IMR-90 (cell line): ENCODE measurements at regions not wholly inside any gene's neighbourhood (a gene's known extent, or its start where the extent isn't known, plus 50 kb on each side); places are given as distances from the start of the nearest gene placed in this dataset.
A peak's percentile ranks its signal among the peaks of the same experiment; 100 is the strongest.

ENCODE experiments used
- ATAC-seq: fragments of 200-7000 bp; cut with Tn5 transposase; 2 replicates; pipeline ENCODE4 v1.9.1; 2020; ENCODE audit warnings: low read depth, mild to moderate bottlenecking, moderate library complexity
- BruUV-seq: library from RNA; stranded (reverse); fragments of 400-500 nt; replicated peaks from 2 replicates; lab custom pipeline; 2021; lab: Mats Ljungman, UMichigan
- CTCF ChIA-PET: fragments of 300-600 bp; formaldehyde crosslinking; extraction: SDS; loops from one replicate; lab custom pipeline; 2021; ENCODE audit warnings: antibody characterized with exemption; lab: Yijun Ruan, JAX
- POLR2A ChIA-PET: fragments of 300-600 bp; sonication (Branson Sonifier 250); formaldehyde crosslinking; loops from one replicate; lab custom pipeline; 2022; ENCODE audit warnings: antibody characterized with exemption; ENCODE audit not compliant: unreplicated experiment; lab: Charles Lee
- DNase-seq: peaks from one replicate; pipeline ENCODE4 v3.0.0; 2013
- H2AFZ ChIP-seq: replicated peaks from 2 replicates; pipeline ENCODE3; 2013; ENCODE audit warnings: low read length, mild to moderate bottlenecking; ENCODE audit not compliant: poor library complexity
- H2AK5ac ChIP-seq: 2 replicates; pipeline ENCODE4 v1.6.1; 2013; ENCODE audit warnings: low read depth, low read length, inconsistent platforms
- H2AK9ac ChIP-seq: replicated peaks from 2 replicates; pipeline ENCODE3; 2013; ENCODE audit warnings: mild to moderate bottlenecking, low read depth, low read length, moderate library complexity; ENCODE audit not compliant: poor library complexity
- H2BK120ac ChIP-seq: 2 replicates; pipeline ENCODE4 v1.6.1; 2013; ENCODE audit warnings: low read depth, low read length, inconsistent platforms
- H2BK15ac ChIP-seq: 3 replicates; pipeline ENCODE4 v1.6.1; 2013; ENCODE audit warnings: low read depth, low read length, inconsistent platforms
- H2BK20ac ChIP-seq: 2 replicates; pipeline ENCODE4 v1.6.1; 2013; ENCODE audit warnings: low read depth, mild to moderate bottlenecking, inconsistent platforms, low read length, moderate library complexity
- H2BK5ac ChIP-seq: 2 replicates; pipeline ENCODE4 v1.6.1; 2013; ENCODE audit warnings: mild to moderate bottlenecking, low read depth, low read length, inconsistent platforms; ENCODE audit not compliant: poor library complexity, severe bottlenecking
- H3K14ac ChIP-seq: replicated peaks from 2 replicates; pipeline ENCODE4 v1.6.1; 2013; ENCODE audit warnings: low read depth, low read length, inconsistent platforms
- H3K18ac ChIP-seq: 2 replicates; pipeline ENCODE4 v1.6.1; 2013; ENCODE audit warnings: low read depth, low read length, control low read depth
- H3K23ac ChIP-seq: 2 replicates; pipeline ENCODE4 v1.6.1; 2013; ENCODE audit warnings: low read depth, low read length, inconsistent platforms
- H3K27ac ChIP-seq: 2 replicates; pipeline ENCODE4 v1.5.1; 2013; ENCODE audit warnings: mild to moderate bottlenecking, control low read depth, low read length; ENCODE audit not compliant: insufficient read depth
- H3K27me3 ChIP-seq: 2 replicates; pipeline ENCODE4 v1.6.1; 2013; ENCODE audit warnings: low read length; ENCODE audit not compliant: control insufficient read depth, insufficient read depth
- H3K36me3 ChIP-seq: 2 replicates; pipeline ENCODE4 v1.6.1; 2013; ENCODE audit warnings: low read length, mixed read lengths; ENCODE audit not compliant: control insufficient read depth, insufficient read depth
- H3K4ac ChIP-seq: 2 replicates; pipeline ENCODE4 v1.6.1; 2013; ENCODE audit warnings: low read depth, low read length, inconsistent platforms
- H3K4me1 ChIP-seq: 2 replicates; pipeline ENCODE4 v1.6.1; 2013; ENCODE audit warnings: low read length, mixed read lengths; ENCODE audit not compliant: control insufficient read depth, insufficient read depth
- H3K4me2 ChIP-seq: 2 replicates; pipeline ENCODE4 v1.6.1; 2013; ENCODE audit warnings: low read depth, mild to moderate bottlenecking, control low read depth, low read length, moderate library complexity
- H3K4me3 ChIP-seq: 2 replicates; pipeline ENCODE4 v1.5.1; 2013; ENCODE audit warnings: low read depth, mild to moderate bottlenecking, control low read depth, low read length, moderate library complexity; ENCODE audit not compliant: insufficient read depth
- H3K56ac ChIP-seq: 2 replicates; pipeline ENCODE4 v1.6.1; 2013; ENCODE audit warnings: low read length, inconsistent platforms; ENCODE audit not compliant: insufficient read depth; ENCODE audit errors: extremely low read depth
- H3K79me1 ChIP-seq, 2 experiments: 2 replicates each; pipeline ENCODE4 v1.6.1; 2013; ENCODE audit warnings: low read length in 2 of 2, inconsistent platforms in 1 of 2, low read depth in 1 of 2
- H3K9ac ChIP-seq: 2 replicates; pipeline ENCODE4 v1.6.1; 2013; ENCODE audit warnings: low read depth, low read length, control low read depth
- H3K9me1 ChIP-seq: 2 replicates; pipeline ENCODE4 v1.6.1; 2013; ENCODE audit warnings: low read length, inconsistent platforms; ENCODE audit not compliant: insufficient read depth
- H3K9me3 ChIP-seq: 2 replicates; pipeline ENCODE4 v1.6.1; 2013; ENCODE audit warnings: low read length; ENCODE audit not compliant: control insufficient read depth, insufficient read depth
- H4K20me1 ChIP-seq: 2 replicates; pipeline ENCODE4 v1.6.1; 2013; ENCODE audit warnings: low read length, inconsistent platforms; ENCODE audit not compliant: insufficient read depth
- H4K5ac ChIP-seq: 2 replicates; pipeline ENCODE4 v1.6.1; 2013; ENCODE audit warnings: mild to moderate bottlenecking, low read depth, low read length, control low read depth
- H4K8ac ChIP-seq, 2 experiments: 2 replicates each; pipeline ENCODE4 v1.6.1; 2013; ENCODE audit warnings: low read depth in 2 of 2, low read length in 2 of 2, control low read depth in 1 of 2, inconsistent platforms in 1 of 2
- H4K91ac ChIP-seq: 2 replicates; pipeline ENCODE4 v1.6.1; 2013; ENCODE audit warnings: low read depth, low read length, inconsistent platforms; ENCODE audit not compliant: insufficient read depth
- BHLHE40 ChIP-seq: fragments of 150-350 bp; IDR thresholded peaks from 2 replicates; pipeline ENCODE4 v1.6.1; 2016; ENCODE audit warnings: mild to moderate bottlenecking, low read depth, low read length
- CEBPB ChIP-seq: IDR thresholded peaks from 2 replicates; pipeline ENCODE4 v1.6.1; 2012; ENCODE audit warnings: low read depth, low read length, improper control_type of control experiment
- CHD1 ChIP-seq: IDR thresholded peaks from 2 replicates; pipeline ENCODE4 v1.6.1; 2012; ENCODE audit warnings: low read depth, low read length, improper control_type of control experiment
- MAFK ChIP-seq: IDR thresholded peaks from 2 replicates; pipeline ENCODE4 v1.6.1; 2012; ENCODE audit warnings: low read depth, low read length, improper control_type of control experiment
- MAZ ChIP-seq: IDR thresholded peaks from 2 replicates; pipeline ENCODE4 v1.6.1; 2012; ENCODE audit warnings: low read depth, mild to moderate bottlenecking, low read length, improper control_type of control experiment, moderate library complexity, borderline replicate concordance
- MXI1 ChIP-seq: IDR thresholded peaks from 2 replicates; pipeline ENCODE4 v1.6.1; 2012; ENCODE audit warnings: low read depth, mild to moderate bottlenecking, low read length, moderate library complexity, borderline replicate concordance
- NFE2L2 ChIP-seq: fragments of 150-350 bp; IDR thresholded peaks from 2 replicates; pipeline ENCODE4 v1.6.1; 2016; ENCODE audit warnings: low read depth, mild to moderate bottlenecking, low read length
- POLR2A ChIP-seq: IDR thresholded peaks from 2 replicates; pipeline ENCODE4 v1.6.1; 2012; ENCODE audit warnings: mild to moderate bottlenecking, low read depth, low read length
- RAD21 ChIP-seq: IDR thresholded peaks from 2 replicates; pipeline ENCODE4 v1.6.1; 2012; ENCODE audit warnings: low read length, improper control_type of control experiment
- RCOR1 ChIP-seq: IDR thresholded peaks from 2 replicates; pipeline ENCODE4 v1.6.1; 2012; ENCODE audit warnings: mild to moderate bottlenecking, low read length, improper control_type of control experiment; ENCODE audit not compliant: insufficient replicate concordance
- WGBS, 2 experiments: methylation state at CpG; one replicate each; pipeline versions ENCODE4 v1.1.5 to v1.1.7; 2013; ENCODE audit warnings: missing lambda C conversion rate in 2 of 2; ENCODE audit not compliant: insufficient read length in 1 of 2; ENCODE audit errors: extremely low coverage in 2 of 2; 5-methylcytosine and 5-hydroxymethylcytosine counted together
- dilution Hi-C: fragments of 300-500 bp; cut with HindIII; formaldehyde crosslinking; loops from one replicate; pipeline ENCODE4 v1.14.3; 2018; ENCODE audit warnings: low sequenced_read_pairs; ENCODE audit not compliant: unreplicated experiment
- in situ Hi-C: fragments of 300-500 bp; cut with MboI; formaldehyde crosslinking; loops from 3 replicates; pipeline ENCODE4 v1.14.3; 2019; ENCODE audit warnings: low sequenced_read_pairs, inconsistent platforms, mixed read lengths
- intact Hi-C: fragments of 100-400 bp; cut with micrococcal nuclease; formaldehyde crosslinking; loops from 2 replicates; pipeline ENCODE4 v1.10.0; 2022
- TF ChIP-seq, protein P1 (sequence below): conservative IDR thresholded peaks from 2 replicates; pipeline ENCODE4 v1.5.1; 2012; ENCODE audit warnings: mild to moderate bottlenecking, low read depth, low read length, improper control_type of control experiment
- TF ChIP-seq, protein P2 (sequence below): fragments of 150-350 bp; IDR thresholded peaks from 2 replicates; pipeline ENCODE4 v1.6.1; 2017; ENCODE audit warnings: mild to moderate bottlenecking, antibody characterized with exemption, low read length, low read depth

DNA sequence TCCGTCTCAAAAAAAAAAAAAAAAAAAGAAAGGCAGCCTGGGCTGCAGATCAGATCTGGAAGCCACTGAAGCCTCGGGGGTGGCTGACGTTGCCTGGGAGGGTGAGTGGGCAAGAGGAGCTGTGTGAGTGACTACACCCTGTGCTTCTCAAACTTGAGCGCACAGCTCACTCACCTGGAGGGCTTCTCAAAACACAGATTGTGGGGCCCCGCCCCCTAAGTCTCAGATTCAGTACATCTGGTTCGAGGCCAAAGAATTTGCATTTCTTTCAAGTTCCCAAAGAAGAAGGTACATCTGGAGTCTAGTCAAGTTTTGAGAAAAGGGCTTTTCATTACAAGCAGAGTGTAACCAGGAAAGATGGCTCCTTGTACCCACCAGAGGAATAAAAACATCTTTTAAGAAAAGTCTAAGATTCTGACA, 97.7 kb upstream of the CAB39 start:
- Histone ChIP-seq H3K9me1 (no peaks in the 10 kb centered on the region), H3K4ac (peak overlapping the region; percentile 62), H3K4me1 (peaks cover 10% of the 10 kb centered on the region), H2AK5ac (peak overlapping the region; percentile 36; the same call in 1 of the 2 replicates), H3K9ac (no peak overlapping the region), H3K4me3 (no peak overlapping the region), H2BK15ac (peak overlapping the region; percentile 21; the same call in 1 of the 3 replicates), H3K27ac (no peak overlapping the region), H3K14ac (no peak overlapping the region; the same call in 1 of the 2 replicates), H3K79me1 (no peaks in the 10 kb centered on the region; a peak in 1 of 4 replicates), H2BK20ac (peak overlapping the region; percentile 60), H3K27me3 (no peaks in the 10 kb centered on the region), H4K20me1 (no peaks in the 10 kb centered on the region), H3K4me2 (no peak overlapping the region), H2BK120ac (peak overlapping the region; percentile 76), H4K91ac (peak overlapping the region; percentile 44), H3K18ac (no peak overlapping the region), H3K9me3 (no peaks in the 10 kb centered on the region), H2AFZ (no peak overlapping the region), H4K8ac (peak overlapping the region in 1 of 2 experiments; percentile 13; a peak in 1 of 4 replicates), H3K56ac (no peak overlapping the region), H2AK9ac (no peak overlapping the region), H3K36me3 (no peaks in the 10 kb centered on the region), H3K23ac (peak overlapping the region; percentile 37), H4K5ac (no peak overlapping the region), H2BK5ac (no peak overlapping the region)
- TF ChIP-seq RCOR1 (no peak), BHLHE40 (no peak), MXI1 (no peak), MAFK (no peak), NFE2L2 (no peak), RAD21 (no peak), MAZ (no peak), CHD1 (no peak), POLR2A (no peak), CEBPB (no peak)
- TF ChIP-seq, protein P1, sequence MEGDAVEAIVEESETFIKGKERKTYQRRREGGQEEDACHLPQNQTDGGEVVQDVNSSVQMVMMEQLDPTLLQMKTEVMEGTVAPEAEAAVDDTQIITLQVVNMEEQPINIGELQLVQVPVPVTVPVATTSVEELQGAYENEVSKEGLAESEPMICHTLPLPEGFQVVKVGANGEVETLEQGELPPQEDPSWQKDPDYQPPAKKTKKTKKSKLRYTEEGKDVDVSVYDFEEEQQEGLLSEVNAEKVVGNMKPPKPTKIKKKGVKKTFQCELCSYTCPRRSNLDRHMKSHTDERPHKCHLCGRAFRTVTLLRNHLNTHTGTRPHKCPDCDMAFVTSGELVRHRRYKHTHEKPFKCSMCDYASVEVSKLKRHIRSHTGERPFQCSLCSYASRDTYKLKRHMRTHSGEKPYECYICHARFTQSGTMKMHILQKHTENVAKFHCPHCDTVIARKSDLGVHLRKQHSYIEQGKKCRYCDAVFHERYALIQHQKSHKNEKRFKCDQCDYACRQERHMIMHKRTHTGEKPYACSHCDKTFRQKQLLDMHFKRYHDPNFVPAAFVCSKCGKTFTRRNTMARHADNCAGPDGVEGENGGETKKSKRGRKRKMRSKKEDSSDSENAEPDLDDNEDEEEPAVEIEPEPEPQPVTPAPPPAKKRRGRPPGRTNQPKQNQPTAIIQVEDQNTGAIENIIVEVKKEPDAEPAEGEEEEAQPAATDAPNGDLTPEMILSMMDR: no peak
- TF ChIP-seq, protein P2, sequence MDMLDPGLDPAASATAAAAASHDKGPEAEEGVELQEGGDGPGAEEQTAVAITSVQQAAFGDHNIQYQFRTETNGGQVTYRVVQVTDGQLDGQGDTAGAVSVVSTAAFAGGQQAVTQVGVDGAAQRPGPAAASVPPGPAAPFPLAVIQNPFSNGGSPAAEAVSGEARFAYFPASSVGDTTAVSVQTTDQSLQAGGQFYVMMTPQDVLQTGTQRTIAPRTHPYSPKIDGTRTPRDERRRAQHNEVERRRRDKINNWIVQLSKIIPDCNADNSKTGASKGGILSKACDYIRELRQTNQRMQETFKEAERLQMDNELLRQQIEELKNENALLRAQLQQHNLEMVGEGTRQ: no peak
- POLR2A ChIA-PET: no interaction called here
- CTCF ChIA-PET: interaction anchor here (0.6 to 1.1 kb wide), 4 partner anchors 15 to 735 kb away, joined by 3 to 4 read pairs (median 3); no protein-coding TSS in a partner anchor
- no peak for DNase-seq
- 100% methylated on average over 1 of the region's 6 CpGs; no CpG with 5 or more reads in 1 of the 2 experiments for WGBS, 2 experiments
- dilution Hi-C loops: no loop called here
- in situ Hi-C loops: loop anchor here (5.0 to 25.0 kb wide), 4 partner anchors 190 to 803 kb away; no protein-coding TSS in a partner anchor
- no peak for ATAC-seq
- BruUV-seq: no TSS peak
- intact Hi-C loops: loop anchor here (5.0 to 10.0 kb wide), 4 partner anchors 197 to 830 kb away; partner anchors contain the start of genes FBXO36 and TRIP12
